SK-N-SH (cell line): ENCODE measurements at regions not wholly inside any gene's neighbourhood (a gene's known extent, or its start where the extent isn't known, plus 50 kb on each side); places are given as distances from the start of the nearest gene placed in this dataset.

Experiments used
- CHD2 ChIP-seq: fragments of 150-350 bp; IDR thresholded peaks from 2 replicates; pipeline ENCODE4 v1.6.1; 2018; ENCODE audit warnings: low read length; ENCODE audit not compliant: partially characterized antibody
- CTCF ChIP-seq: fragments of 200-600 bp; sonication (generic); IDR thresholded peaks from 2 replicates; pipeline ENCODE4 v1.6.1; 2017; ENCODE audit warnings: antibody characterized with exemption, mild to moderate bottlenecking, moderate library complexity
- EP300 ChIP-seq, 2 experiments: IDR thresholded peaks; 2 replicates each; pipeline versions ENCODE4 v1.4.0 to v1.6.1; 2012; ENCODE audit warnings: borderline replicate concordance in 1 of 2, low read depth in 1 of 2, low read length in 1 of 2
- JUND ChIP-seq: IDR thresholded peaks from 2 replicates; pipeline ENCODE4 v1.4.0; 2012
- MAX ChIP-seq: IDR thresholded peaks from 2 replicates; pipeline ENCODE4 v1.4.0; 2012; ENCODE audit warnings: low read depth
- MEF2A ChIP-seq: IDR thresholded peaks from 2 replicates; pipeline ENCODE4 v1.4.0; 2012; ENCODE audit warnings: low read depth, borderline replicate concordance
- RAD21 ChIP-seq: IDR thresholded peaks from 2 replicates; pipeline ENCODE4 v1.6.1; 2012; ENCODE audit warnings: mild to moderate bottlenecking, low read length
- REST ChIP-seq: IDR thresholded peaks from 2 replicates; pipeline ENCODE4 v1.6.1; 2012; ENCODE audit warnings: mild to moderate bottlenecking, low read depth, low read length, moderate library complexity
- SMC3 ChIP-seq: IDR thresholded peaks from 2 replicates; pipeline ENCODE4 v1.6.1; 2012; ENCODE audit warnings: low read depth, low read length, improper control_type of control experiment
- TAF1 ChIP-seq: IDR thresholded peaks from 2 replicates; pipeline ENCODE4 v1.6.1; 2012; ENCODE audit warnings: low read depth, mild to moderate bottlenecking, low read length, moderate library complexity, borderline replicate concordance
- TCF12 ChIP-seq: IDR thresholded peaks from 2 replicates; pipeline ENCODE4 v1.4.0; 2012
- TEAD4 ChIP-seq: IDR thresholded peaks from 2 replicates; pipeline ENCODE4 v1.4.0; 2012; ENCODE audit warnings: mild to moderate bottlenecking, borderline replicate concordance; ENCODE audit not compliant: insufficient read depth
- USF1 ChIP-seq: IDR thresholded peaks from 2 replicates; pipeline ENCODE4 v1.4.0; 2012; ENCODE audit warnings: low read depth, borderline replicate concordance
- ZBTB33 ChIP-seq: IDR thresholded peaks from 2 replicates; pipeline ENCODE4 v1.4.0; 2012; ENCODE audit warnings: low read depth, borderline replicate concordance

- TF ChIP-seq CTCF (no peak), CHD2 (no peak), RAD21 (no peak), MEF2A (no peak), EP300 (IDR thresholded peaks at IDR 0.05; ENCODE audit: borderline replicate concordance in 1 of 2, low read depth in 1 of 2, low read length in 1 of 2) (no peak), TEAD4 (no peak), TAF1 (no peak), REST (no peak), ZBTB33 (no peak), JUND (no peak), USF1 (no peak), SMC3 (no peak), TCF12 (no peak), MAX (no peak)
These were observed 549.5 kb upstream of the GNPDA2 start for GRCh38 chr4:45275862-45276261.
